Muscle layer of colon (tissue), 2 donors: ENCODE measurements at regions not wholly inside any gene's neighbourhood (a gene's known extent, or its start where the extent isn't known, plus 50 kb on each side); places are given as distances from the start of the nearest gene placed in this dataset.

ENCODE experiments used
- H3K27ac ChIP-seq: one replicate; pipeline ENCODE4 v1.7.0; 2013; ENCODE audit warnings: low read depth, mild to moderate bottlenecking, low read length, moderate library complexity
- H3K27me3 ChIP-seq, 2 donors: one replicate each; pipeline ENCODE4 v1.7.0; 2013; ENCODE audit warnings: low read length in 2 of 2, mild to moderate bottlenecking in 2 of 2; ENCODE audit not compliant: insufficient read depth in 2 of 2, control insufficient read depth in 1 of 2
- H3K36me3 ChIP-seq: one replicate; pipeline ENCODE4 v1.7.0; 2013; ENCODE audit warnings: mild to moderate bottlenecking, low read length; ENCODE audit not compliant: insufficient read depth
- H3K4me1 ChIP-seq: one replicate; pipeline ENCODE4 v1.7.0; 2013; ENCODE audit warnings: mild to moderate bottlenecking, low read length; ENCODE audit not compliant: insufficient read depth
- H3K4me3 ChIP-seq, 2 donors: one replicate each; pipeline ENCODE4 v1.7.0; 2013; ENCODE audit warnings: low read length in 2 of 2, low read depth in 1 of 2, mild to moderate bottlenecking in 1 of 2, moderate library complexity in 1 of 2
- H3K9ac ChIP-seq: one replicate; pipeline ENCODE4 v1.7.0; 2013; ENCODE audit warnings: low read length
- H3K9me3 ChIP-seq: one replicate; pipeline ENCODE4 v1.7.0; 2013; ENCODE audit warnings: mild to moderate bottlenecking, low read length
- donor health status: abdominal sarcoma.
- donor health status: Adenocarcinoma of cecum.

GRCh38 chr9:94198414-94198813 lies 60.7 kb upstream of the ZNF169 start:
- H3K4me1 ChIP-seq = no peaks in the 10 kb centered on the region
- H3K27me3 ChIP-seq = no peaks in the 10 kb centered on the region
- H3K9ac ChIP-seq = no peak overlapping the region
- no peaks in the 10 kb centered on the region for H3K9me3 ChIP-seq
- H3K4me3 ChIP-seq = no peak overlapping the region
- H3K27ac ChIP-seq = no peak overlapping the region
- no peaks in the 10 kb centered on the region for H3K36me3 ChIP-seq

- no peaks in the 10 kb centered on the region for H3K4me1 ChIP-seq
- no peaks in the 10 kb centered on the region for H3K27me3 ChIP-seq
- H3K27ac ChIP-seq = no peak overlapping the region
- no peak overlapping the region for H3K4me3 ChIP-seq
- no peak overlapping the region for H3K9ac ChIP-seq
- no peaks in the 10 kb centered on the region for H3K36me3 ChIP-seq
- H3K9me3 ChIP-seq = no peaks in the 10 kb centered on the region
These were observed 59.3 kb upstream of the ZNF169 start for GRCh38 chr9:94199776-94200175.

- Histone ChIP-seq H3K4me3 (no peak overlapping the region), H3K36me3 (no peaks in the 10 kb centered on the region), H3K4me1 (no peaks in the 10 kb centered on the region), H3K9me3 (no peaks in the 10 kb centered on the region), H3K27me3 (no peaks in the 10 kb centered on the region), H3K9ac (no peak overlapping the region), H3K27ac (no peak overlapping the region)
These were observed 54.9 kb upstream of the ZNF169 start for GRCh38 chr9:94204174-94204573.

- no peaks in the 10 kb centered on the region for H3K36me3 ChIP-seq
- H3K27ac ChIP-seq = no peak overlapping the region
- no peaks in the 10 kb centered on the region for H3K27me3 ChIP-seq
- H3K9me3 ChIP-seq = no peaks in the 10 kb centered on the region
- no peak overlapping the region for H3K9ac ChIP-seq
- no peak overlapping the region for H3K4me3 ChIP-seq
- H3K4me1 ChIP-seq = no peaks in the 10 kb centered on the region
These were observed 51.3 kb upstream of the ZNF169 start for GRCh38 chr9:94207781-94208180.
